ENCODE measurements at regions not wholly inside any gene's neighbourhood (a gene's known extent, or its start where the extent isn't known, plus 50 kb on each side); places are given as distances from the start of the nearest gene placed in this dataset.

DNA sequence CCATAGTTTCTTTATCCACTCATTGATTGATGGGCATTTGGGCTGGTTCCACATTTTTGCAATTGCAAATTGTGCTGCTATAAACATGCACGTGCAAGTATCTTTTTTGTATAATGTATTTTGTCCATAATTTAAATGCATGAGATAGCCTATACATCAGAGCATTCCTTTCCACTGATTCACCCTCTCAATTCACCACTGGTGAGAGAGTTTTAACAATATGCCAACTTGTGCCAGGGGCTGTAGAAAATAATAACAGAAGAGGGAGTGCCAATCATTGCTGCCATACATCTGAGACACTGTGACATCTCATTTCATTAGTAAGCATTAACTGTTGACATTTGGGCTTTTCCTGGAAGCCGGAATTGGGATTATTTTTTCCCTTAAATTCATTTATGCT, 125.1 kb downstream of the RAP2A start:
- no peak for ATAC-seq
- DNase-seq, result no peak
- intact Hi-C loops (cut with DNase I, micrococcal nuclease), result no loop called here

DNA sequence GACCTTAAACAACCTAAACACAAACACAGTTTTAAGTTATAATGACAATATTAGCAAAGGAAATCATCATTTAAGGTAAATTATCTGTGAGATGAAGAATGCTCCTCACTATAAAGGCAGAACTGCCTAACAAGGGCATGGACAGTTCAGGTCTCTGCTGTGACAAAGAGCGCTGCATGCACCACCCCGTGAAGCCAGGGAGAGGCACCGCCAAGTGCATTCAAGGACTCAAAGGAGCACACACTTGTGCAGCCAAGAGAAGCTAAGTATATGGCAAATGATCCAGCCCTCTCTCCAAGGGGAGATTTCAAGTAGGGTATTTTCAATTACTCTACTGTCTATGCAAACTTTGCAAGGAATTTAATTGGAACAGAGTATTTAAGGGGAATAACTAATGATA, 126.0 kb downstream of the RAP2A start:
- intact Hi-C loops (cut with DNase I, micrococcal nuclease), result no loop called here
- ATAC-seq (no peak), DNase-seq (no peak)

DNA sequence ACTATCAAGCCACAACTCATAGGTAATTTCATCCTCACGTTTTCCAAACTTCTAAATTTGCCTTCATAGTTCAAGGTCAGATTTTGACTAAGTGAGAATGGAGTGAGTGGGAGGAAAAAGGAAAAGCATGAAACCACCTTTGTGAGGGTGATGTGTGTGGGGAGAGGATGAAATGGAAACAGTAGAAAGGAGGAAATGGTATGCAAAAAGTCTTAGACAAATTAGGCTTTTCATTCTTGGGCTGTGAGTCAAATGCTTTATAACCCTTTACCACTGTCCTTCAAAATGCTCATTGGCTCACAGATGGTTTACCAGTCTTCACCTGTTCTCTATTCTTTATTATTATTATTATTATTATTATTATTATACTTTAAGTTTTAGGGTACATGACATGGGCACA, 127.2 kb downstream of the RAP2A start:
- DNase-seq, result no peak
- no peak for ATAC-seq
- intact Hi-C loops (cut with DNase I, micrococcal nuclease), result no loop called here

DNA sequence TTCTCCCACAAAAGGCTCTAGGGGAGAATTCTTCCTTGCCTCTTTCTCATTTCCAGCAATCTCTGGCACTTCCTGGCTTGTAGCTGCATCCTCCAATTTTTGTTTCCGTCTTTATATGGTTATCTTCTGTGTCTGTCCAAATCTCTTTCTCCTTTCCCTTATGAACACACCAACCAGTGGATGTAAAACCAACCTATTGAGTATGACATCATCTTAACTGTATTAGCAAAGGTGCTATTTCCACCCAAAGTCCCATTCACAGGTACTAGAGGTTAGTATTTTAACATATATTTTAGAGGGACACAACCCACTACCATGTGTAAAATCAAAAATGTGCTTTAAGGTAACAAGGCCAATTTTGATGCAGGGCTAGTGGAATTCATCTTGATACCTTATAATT, 129.0 kb downstream of the RAP2A start:
- DNase-seq, result no peak
- ATAC-seq, result no peak
- intact Hi-C loops (cut with DNase I, micrococcal nuclease), result no loop called here

DNA sequence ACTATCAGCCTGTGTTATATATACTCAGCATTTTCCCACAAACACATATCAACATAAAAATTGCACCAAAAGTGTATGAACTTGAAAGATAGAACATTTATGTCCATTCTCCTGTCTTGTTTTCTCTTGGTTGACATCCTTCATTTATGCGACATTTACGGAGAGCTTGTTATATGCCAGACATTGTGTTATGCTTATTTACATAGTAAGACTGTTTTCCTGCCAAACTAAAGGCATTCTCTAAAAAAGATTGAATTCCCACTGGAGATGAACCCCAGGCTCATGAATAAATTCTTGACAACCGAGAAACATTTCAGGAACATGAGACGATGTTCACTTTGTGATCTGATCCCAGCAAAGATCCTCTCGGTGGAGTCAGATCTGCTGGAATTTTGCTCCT, 131.0 kb downstream of the RAP2A start:
- intact Hi-C loops (cut with DNase I, micrococcal nuclease), result no loop called here
- ATAC-seq, result no peak
- DNase-seq, result no peak

DNA sequence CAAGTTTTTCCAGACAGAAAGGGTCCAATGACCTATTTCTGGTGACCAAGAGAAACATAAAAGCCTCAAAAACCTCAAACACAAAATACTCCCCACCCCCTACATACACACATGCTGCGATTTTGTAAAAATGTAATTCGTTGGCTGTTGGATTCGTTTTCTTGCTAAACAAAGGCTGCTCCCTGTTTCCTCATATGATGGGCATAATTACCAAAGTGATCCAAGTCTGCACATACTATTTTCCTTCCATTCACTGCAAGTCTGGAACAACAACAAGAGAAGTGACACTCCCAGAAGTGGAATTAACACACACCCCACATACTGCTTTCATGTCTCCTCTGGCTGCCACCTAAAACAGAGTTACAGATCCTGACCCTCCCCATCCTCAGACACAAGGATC, 131.9 kb downstream of the RAP2A start:
- ATAC-seq, result no peak
- intact Hi-C loops (cut with DNase I, micrococcal nuclease), result no loop called here
- DNase-seq, result no peak

DNA sequence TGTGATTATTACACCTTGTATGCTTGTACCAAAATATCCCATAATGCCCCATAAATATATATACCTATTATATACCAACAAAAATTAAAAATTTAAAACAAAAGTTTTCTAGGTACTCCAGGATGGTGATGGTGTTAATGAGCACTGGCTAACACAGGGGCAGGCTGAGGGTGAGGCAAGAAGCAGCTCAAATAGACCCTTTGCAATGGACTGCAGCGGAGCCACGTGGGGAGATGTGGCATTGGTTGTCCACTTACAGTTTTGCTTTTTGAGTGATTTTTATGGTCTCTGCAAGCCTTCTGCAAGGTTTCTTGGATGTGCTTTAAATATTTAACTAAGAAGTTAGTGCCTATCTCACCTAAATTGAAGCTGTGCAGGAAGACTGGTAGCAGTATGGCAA, 132.9 kb downstream of the RAP2A start:
- intact Hi-C loops (cut with DNase I, micrococcal nuclease), result no loop called here
- no peak for ATAC-seq
- no peak for DNase-seq

DNA sequence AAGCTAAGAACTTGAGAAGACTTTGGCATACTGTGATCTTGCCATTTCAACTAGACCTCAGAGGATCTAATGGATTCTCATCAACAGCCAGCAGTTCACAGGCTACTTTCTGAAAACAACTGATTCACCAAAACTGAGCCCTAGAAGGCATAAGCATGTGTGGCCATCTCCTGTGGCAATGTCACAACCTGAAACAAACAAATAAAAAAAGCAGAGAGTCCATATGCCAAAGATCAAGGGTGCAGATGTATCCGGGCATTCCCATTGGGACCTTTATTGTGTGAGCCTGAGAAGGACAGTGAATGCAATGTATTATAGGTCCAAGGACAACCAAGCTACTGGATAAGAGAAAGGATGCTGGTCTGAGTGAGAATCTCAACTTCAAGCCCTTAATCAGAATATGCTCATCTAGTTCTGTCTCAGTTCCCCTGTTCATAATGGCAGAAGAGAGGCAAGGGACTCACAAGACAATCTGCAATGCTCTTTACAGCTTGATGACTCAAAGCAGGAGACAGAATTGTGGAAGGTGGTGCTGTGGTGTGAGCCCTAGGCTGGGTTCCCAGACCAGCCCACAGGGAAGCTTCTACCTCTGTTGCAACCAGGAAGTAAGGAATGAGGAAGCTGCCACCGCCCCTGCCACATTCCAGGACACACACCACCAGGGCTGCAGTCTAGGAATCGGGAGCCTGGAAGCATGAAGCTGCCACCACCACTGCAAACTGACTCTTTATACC, 133.7 kb downstream of the RAP2A start:
- intact Hi-C loops (cut with DNase I, micrococcal nuclease), result no loop called here
- peak; percentile 74 to 86 for DNase-seq
- ATAC-seq, result peak; percentile 100

DNA sequence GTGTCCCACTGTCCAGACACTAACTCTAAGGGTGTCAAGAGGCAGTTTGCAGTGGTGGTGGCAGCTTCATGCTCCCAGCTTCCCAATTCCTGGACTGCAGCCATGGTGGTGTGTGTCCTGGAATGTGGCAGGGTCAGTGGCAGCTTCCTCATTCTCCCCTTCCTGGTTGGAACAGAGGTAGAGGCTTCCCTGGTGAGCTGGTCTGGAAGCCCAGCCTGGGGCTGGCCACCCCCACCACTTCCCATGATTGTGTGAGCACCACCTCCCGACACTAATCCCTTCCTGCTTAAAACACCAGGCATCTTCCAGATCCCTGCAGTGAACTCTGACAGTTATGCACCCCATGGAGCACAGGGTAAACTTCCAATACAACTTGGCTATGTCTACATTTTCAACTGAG, 134.9 kb downstream of the RAP2A start:
- intact Hi-C loops (cut with DNase I, micrococcal nuclease), result no loop called here
- peak; percentile 30 for ATAC-seq
- DNase-seq, result peak in 1 of 2 donors; percentile 33

DNA sequence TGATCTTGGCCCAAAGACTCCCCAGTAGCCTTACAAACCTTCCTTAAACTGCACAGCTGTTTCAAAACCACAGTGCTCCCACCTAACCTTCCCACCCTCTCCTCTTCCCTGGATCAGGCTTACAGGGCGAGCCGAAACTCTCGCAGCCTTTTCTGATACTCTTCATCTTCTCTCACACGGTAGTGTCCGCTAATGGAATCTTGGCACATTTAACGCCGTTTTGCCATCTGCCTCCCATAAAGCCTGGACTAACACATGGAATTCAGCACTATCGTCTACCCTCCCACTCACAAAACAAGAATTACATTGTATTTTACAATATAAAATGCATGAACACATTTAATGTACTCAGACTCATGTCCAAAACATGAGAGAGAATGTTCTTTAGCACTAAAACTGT, 135.9 kb downstream of the RAP2A start:
- DNase-seq, result no peak
- intact Hi-C loops (cut with DNase I, micrococcal nuclease), result no loop called here

DNA sequence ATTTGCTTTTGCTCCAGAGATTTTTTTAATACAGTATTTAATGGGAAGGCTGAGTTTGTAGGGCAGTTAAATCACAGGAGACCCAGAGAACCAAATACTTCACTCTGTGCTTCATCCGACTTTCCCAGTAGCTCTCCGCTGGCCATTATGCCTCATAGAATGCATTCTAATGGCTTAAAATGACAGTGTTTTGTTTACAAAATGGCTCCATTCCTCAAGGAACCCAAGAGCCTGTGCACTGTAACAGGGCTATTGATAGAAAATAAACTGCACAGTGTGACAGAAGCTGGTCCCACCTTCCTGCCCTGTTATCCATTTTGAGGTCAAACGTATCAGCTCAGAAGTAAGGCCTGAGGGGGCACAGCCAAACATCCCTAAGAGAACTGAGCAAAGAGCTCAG, 136.5 kb downstream of the RAP2A start:
- DNase-seq, result no peak
- ATAC-seq, result no peak
- intact Hi-C loops (cut with DNase I, micrococcal nuclease), result no loop called here

More for the DNA sequence above, 135.9 kb downstream of the RAP2A start:
- ATAC-seq, result no peak

DNA sequence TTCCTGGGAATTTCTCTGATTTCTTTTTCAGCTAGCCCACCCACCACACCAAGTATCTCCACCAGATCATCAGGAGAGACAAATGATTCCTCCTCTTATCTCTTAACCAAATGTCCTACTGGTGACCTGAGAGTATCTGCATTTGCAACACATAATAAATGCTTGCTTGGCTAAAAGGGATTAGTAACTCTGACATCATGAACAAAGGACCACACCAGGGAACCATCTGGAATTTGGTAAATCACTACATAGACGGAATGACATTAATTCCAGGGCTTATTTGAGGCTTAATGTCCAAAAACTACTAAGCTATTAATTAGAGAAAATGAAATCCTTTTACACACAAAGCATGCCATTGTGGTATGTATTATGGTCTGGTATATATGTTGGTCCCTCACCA, 139.0 kb downstream of the RAP2A start:
- DNase-seq (no peak), ATAC-seq (no peak)
- intact Hi-C loops (cut with DNase I, micrococcal nuclease), result no loop called here

DNA sequence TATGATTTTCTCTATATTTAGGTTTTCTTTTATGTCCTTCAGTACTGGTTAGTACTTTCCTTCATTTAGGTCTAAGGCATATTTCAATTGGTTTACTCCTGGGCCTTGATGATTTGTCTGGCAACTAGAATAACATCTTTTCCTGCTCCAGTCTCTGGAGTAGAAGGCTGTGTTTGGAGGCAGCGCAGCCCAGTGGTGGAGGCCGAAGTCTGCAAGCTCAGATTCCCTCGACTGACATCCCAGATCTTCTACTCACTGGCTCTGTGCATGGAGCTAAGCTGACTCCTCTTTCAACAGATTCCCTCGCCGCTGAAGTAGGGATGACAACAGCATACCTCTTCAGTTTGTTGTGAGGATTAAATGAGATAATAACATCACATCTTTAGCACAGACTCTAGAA, 141.0 kb downstream of the RAP2A start:
- ATAC-seq (peak; percentile 78), DNase-seq (peak; percentile 30 to 37)
- intact Hi-C loops (cut with DNase I, micrococcal nuclease), result no loop called here

DNA sequence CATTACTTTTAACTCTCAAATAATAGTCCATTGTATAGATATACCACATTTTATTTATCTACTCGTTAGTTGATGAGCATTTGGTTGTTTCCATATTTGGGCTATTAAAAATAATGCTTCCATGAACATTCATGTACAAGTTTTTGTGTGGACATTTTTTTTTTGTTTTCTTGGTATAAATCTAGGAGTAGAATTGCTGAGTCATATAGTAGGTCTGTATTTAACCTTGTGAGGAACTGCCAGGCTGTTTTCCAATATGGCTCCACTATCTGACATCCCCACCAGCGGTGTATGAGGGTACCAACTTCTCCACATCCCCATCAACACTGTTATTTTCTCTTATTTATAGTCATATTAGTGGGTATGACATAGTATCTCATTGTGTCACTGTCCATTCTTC, 143.1 kb downstream of the RAP2A start:
- DNase-seq, result no peak
- no peak for ATAC-seq

DNA sequence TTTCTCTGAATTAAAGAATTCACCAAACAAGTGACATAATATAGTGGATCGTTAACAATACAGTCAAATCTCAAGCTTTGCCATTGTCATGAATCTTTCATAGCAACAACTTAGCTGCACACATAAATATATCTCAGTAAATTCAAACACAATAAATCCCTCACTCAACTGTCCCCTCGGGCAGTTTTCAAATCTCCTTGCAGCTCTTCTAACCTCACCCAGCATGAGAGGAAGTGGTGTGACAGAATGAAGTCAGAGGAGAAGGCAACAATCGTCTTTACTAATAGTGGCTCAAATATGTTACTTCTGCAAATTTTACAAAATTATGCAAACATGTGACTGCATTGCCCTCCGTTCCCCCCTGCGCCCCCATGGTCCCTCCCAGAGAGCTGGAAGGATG, 148.2 kb downstream of the RAP2A start:
- intact Hi-C loops (cut with DNase I, micrococcal nuclease), result no loop called here
- ATAC-seq, result no peak
- DNase-seq, result no peak

More for the DNA sequence above, 143.1 kb downstream of the RAP2A start:
- intact Hi-C loops (cut with DNase I, micrococcal nuclease), result no loop called here

DNA sequence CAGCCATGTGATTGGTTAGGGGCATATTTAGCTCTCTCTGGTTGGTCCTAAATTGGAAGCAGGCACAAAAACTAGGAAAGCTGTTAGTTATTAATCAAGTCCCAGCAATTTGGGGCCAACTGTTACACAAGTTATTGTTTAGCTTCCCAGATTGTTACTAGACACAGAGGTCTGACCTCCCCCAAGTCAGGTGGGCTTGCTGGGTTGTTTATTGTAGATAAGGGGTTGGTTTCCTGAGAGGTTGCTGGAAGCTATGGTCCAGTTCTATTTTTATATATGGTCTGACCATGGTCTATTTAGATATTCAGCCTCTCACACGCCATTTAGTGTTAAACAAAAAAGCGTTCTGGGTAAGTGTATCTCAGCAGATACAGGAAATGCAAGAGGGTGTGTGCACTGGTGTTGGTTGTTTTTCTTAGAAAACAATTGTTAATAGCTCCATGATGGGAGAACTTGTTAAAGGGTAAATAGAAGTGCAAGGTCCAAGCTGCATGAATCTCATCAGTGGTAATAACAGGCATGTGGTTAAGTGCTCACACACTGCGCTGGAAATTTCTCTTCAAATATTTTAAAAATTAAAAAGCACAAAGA, 150.0 kb downstream of the RAP2A start:
- intact Hi-C loops (cut with DNase I, micrococcal nuclease), result no loop called here
- DNase-seq (no peak), ATAC-seq (no peak)

DNA sequence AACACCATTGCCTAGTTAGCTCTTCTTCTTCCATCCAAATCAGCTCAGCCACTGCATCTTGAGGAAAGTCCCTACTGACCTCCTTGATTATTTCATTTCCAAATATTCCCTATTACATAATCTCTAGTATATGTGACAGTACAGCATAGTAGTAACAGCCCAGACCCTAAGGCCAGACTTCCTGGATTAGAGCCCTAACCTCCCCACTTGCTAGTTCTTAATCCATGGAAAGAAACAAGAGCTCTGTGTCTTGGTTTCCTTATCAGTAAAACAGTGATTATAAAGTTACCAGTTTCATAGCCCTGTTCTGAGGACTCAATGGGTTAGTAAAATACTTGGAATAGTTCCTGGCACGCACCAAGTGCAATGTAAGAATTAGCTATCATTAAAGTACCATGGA, 153.0 kb downstream of the RAP2A start:
- DNase-seq, result no peak
- ATAC-seq, result no peak
- intact Hi-C loops (cut with DNase I, micrococcal nuclease), result no loop called here

DNA sequence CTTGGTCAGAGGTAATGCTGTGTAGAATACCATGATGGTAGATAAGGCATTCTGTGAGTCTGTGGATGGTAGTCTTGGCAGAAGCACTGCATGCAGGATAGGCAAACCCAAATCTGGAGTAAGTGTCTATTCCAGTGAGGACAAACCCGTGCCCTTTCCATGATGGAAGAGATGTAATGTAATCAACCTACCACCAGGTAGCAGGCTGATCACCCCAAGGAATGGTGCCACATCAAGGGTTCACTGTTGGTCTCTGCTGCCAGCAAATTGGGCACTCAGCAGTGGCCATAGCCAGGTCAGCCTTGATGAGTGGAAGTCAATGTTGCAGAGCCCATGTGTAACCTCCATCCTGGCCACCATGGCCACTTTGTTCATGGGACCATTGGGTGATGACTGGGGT, 155.0 kb downstream of the RAP2A start:
- no peak for DNase-seq
- ATAC-seq, result no peak
- intact Hi-C loops (cut with DNase I, micrococcal nuclease), result no loop called here

DNA sequence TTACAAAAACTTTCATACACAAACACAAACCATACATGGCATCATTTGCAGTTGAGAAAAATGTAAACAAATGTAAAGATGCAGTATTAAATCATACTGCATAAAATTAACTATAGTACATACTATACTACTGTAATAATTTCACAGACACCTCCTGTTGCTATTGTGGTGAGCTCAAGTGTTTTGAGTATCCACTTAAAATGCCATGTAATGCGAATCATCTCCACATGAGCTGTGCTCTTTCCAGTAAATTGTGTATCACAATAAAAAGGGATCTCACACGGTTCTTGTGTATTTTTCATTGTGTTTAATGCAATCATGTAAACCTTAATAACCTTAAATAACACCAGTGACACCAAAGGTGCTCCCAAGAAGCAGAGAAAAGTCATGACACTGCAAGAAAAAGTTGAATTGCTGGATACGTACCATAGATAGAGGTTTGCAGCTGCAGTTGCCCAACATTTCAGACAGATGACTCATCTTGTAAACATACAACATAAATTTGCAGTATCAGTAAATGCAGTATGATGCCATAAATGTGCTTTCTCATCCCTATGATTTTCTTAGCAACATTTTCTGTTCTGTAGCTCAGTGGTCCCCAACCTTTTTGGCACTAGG, 166.6 kb downstream of the RAP2A start:
- no peak for DNase-seq
- intact Hi-C loops (cut with DNase I, micrococcal nuclease), result no loop called here
- no peak for ATAC-seq

DNA sequence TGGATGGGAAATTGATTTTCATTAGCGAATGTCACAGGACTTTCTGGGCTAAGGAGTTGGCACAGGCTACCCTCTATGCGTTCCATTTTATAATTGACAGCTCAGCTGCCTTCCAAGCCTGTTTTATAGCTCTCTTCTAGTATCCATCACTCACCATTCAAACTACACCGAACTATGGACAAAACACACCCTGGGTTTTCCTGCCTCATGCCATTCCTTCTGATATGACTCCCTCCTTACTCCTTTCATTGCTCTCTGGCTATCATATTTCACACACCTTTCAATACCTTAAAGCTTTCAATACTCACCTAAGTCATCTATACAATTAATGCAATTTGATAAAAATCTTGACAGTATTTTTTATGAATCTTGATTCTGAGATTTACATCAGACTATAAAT, 181.3 kb downstream of the RAP2A start:
- DNase-seq (no peak), ATAC-seq (no peak)
- intact Hi-C loops (cut with DNase I, micrococcal nuclease), result no loop called here

DNA sequence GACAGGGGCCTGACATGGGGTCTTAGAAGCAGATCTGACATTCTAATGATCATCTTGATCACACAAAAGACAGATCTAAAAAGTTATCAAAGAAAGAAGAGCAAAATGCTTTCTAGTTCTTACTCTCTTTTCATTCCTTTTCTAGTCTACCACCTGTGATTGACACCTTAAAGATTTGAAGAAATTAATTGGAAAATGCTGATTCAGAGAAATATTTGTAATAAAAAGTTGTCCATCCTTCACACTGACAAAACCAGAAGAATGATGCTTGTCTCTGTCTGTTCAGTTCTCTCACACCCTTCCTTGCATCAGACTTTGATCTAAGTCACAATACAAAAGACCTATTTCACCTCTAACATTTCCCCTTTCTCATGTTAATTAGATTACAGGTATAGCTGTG, 182.4 kb downstream of the RAP2A start:
- intact Hi-C loops (cut with DNase I, micrococcal nuclease), result no loop called here
- no peak for DNase-seq

More for the DNA sequence above, 182.4 kb downstream of the RAP2A start:
- ATAC-seq, result no peak
